HepG2 (cell line): ENCODE measurements at regions not wholly inside any gene's neighbourhood (a gene's known extent, or its start where the extent isn't known, plus 50 kb on each side); places are given as distances from the start of the nearest gene placed in this dataset.

ENCODE experiments used
- BRD4 ChIP-seq: sonication (generic); formaldehyde crosslinking; IDR thresholded peaks from 2 replicates; pipeline ENCODE4 v1.4.0; 2020; ENCODE audit warnings: missing genetic modification reagents
- CEBPB ChIP-seq: IDR thresholded peaks from 2 replicates; pipeline ENCODE4 v1.6.1; 2011; ENCODE audit warnings: low read depth, low read length, improper control_type of control experiment, borderline replicate concordance
- JUN ChIP-seq: sonication (generic); formaldehyde crosslinking; IDR thresholded peaks from 2 replicates; pipeline ENCODE4 v1.4.0; 2020; ENCODE audit warnings: mild to moderate bottlenecking, missing genetic modification reagents
- MEIS2 ChIP-seq: sonication (generic); formaldehyde crosslinking; IDR thresholded peaks from 2 replicates; pipeline ENCODE4 v1.9.0; 2021; ENCODE audit warnings: mild to moderate bottlenecking, missing genetic modification reagents
- POLR2AphosphoS2 ChIP-seq: IDR thresholded peaks from 2 replicates; pipeline ENCODE4 v1.6.1; 2011; ENCODE audit warnings: low read depth, low read length, improper control_type of control experiment
- STAT5B ChIP-seq: sonication (generic); formaldehyde crosslinking; IDR thresholded peaks from 2 replicates; pipeline ENCODE4 v1.4.0; 2020; ENCODE audit warnings: missing genetic modification reagents
- ZBTB7A ChIP-seq: sonication (generic); formaldehyde crosslinking; IDR thresholded peaks from 2 replicates; pipeline ENCODE4 v1.8.0; 2022; ENCODE audit warnings: mild to moderate bottlenecking, missing genetic modification reagents
- ZNF124 ChIP-seq: sonication (generic); formaldehyde crosslinking; IDR thresholded peaks from 2 replicates; pipeline ENCODE4 v1.4.0; 2020; ENCODE audit warnings: missing genetic modification reagents
- ZNF768 ChIP-seq: sonication (generic); formaldehyde crosslinking; IDR thresholded peaks from 2 replicates; pipeline ENCODE4 v1.4.0; 2020; ENCODE audit warnings: missing genetic modification reagents
- TF ChIP-seq, protein P1 (sequence below): IDR thresholded peaks from 2 replicates; pipeline ENCODE4 v1.6.1; 2012; ENCODE audit warnings: inconsistent platforms
- TF ChIP-seq, protein P2 (sequence below): sonication (generic); formaldehyde crosslinking; IDR thresholded peaks from 2 replicates; pipeline ENCODE4 v1.5.0; 2020; ENCODE audit warnings: mild to moderate bottlenecking, missing genetic modification reagents, moderate library complexity
- TF ChIP-seq, protein P3 (sequence below): conservative IDR thresholded peaks from 2 replicates; pipeline ENCODE4 v1.6.1; 2018; ENCODE audit warnings: missing genetic modification reagents

DNA sequence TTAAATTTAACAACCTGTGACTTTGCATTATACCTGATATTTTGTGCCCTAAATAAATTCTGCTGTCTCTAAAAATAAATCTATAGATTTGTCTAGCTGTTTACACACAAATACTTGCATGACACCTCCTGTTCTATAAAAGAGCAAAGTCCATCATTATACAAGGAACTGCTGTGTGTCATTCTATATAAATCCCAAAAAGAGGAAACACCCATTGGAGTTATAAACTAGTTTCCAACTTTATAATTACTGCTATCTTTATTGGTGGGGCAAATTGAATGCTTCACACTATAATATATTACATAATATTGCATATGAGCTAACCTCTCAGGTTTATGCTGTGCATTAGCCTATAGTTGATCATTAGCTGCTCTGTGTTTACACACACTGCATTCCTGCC lies 504.4 kb downstream of the SATB2 start:
- TF ChIP-seq POLR2AphosphoS2 (no peak), ZNF768 (no peak), ZBTB7A (CRISPR knock-in tag) (no peak), ZNF124 (CRISPR knock-in tag) (no peak), CEBPB (no peak), STAT5B (CRISPR knock-in tag) (no peak), BRD4 (no peak), MEIS2 (CRISPR knock-in tag) (no peak), JUN (no peak)
- TF ChIP-seq, protein P1, sequence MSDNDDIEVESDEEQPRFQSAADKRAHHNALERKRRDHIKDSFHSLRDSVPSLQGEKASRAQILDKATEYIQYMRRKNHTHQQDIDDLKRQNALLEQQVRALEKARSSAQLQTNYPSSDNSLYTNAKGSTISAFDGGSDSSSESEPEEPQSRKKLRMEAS: no peak
- TF ChIP-seq, protein P2, sequence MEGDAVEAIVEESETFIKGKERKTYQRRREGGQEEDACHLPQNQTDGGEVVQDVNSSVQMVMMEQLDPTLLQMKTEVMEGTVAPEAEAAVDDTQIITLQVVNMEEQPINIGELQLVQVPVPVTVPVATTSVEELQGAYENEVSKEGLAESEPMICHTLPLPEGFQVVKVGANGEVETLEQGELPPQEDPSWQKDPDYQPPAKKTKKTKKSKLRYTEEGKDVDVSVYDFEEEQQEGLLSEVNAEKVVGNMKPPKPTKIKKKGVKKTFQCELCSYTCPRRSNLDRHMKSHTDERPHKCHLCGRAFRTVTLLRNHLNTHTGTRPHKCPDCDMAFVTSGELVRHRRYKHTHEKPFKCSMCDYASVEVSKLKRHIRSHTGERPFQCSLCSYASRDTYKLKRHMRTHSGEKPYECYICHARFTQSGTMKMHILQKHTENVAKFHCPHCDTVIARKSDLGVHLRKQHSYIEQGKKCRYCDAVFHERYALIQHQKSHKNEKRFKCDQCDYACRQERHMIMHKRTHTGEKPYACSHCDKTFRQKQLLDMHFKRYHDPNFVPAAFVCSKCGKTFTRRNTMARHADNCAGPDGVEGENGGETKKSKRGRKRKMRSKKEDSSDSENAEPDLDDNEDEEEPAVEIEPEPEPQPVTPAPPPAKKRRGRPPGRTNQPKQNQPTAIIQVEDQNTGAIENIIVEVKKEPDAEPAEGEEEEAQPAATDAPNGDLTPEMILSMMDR: no peak
- TF ChIP-seq, protein P3, sequence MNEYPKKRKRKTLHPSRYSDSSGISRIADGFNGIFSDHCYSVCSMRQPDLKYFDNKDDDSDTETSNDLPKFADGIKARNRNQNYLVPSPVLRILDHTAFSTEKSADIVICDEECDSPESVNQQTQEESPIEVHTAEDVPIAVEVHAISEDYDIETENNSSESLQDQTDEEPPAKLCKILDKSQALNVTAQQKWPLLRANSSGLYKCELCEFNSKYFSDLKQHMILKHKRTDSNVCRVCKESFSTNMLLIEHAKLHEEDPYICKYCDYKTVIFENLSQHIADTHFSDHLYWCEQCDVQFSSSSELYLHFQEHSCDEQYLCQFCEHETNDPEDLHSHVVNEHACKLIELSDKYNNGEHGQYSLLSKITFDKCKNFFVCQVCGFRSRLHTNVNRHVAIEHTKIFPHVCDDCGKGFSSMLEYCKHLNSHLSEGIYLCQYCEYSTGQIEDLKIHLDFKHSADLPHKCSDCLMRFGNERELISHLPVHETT (CRISPR knock-in tag): no peak
